ENCODE measurements at regions not wholly inside any gene's neighbourhood (a gene's known extent, or its start where the extent isn't known, plus 50 kb on each side); places are given as distances from the start of the nearest gene placed in this dataset.

GRCh38 chr5:33088176-33088575, 352.6 kb upstream of the TARS1 start:
- intact Hi-C loops (cut with micrococcal nuclease), result no loop called here
- no peaks in the 10 kb centered on the region for H4K20me1 ChIP-seq (replicated peaks; ENCODE audit: control insufficient read depth, extremely low read depth, insufficient read depth, low read length)
- H3K27ac ChIP-seq (ENCODE audit: insufficient read depth, low read depth, low read length), result no peak overlapping the region
- H2AFZ ChIP-seq (ENCODE audit: low read depth, low read length), result no peak overlapping the region
- H3K4me3 ChIP-seq (replicated peaks in 1 of 3; ENCODE audit: insufficient read depth in 1 of 3, low read depth in 1 of 3, low read length in 3 of 3), result no peak overlapping the region
- ChIA-PET POLR2A (no interaction called here), CTCF (no interaction called here)
- no peaks in the 10 kb centered on the region for H3K27me3 ChIP-seq (ENCODE audit: control insufficient read depth in 2 of 2, insufficient read depth in 2 of 2, low read length in 2 of 2)
- H3K79me2 ChIP-seq (ENCODE audit: control insufficient read depth, insufficient read depth, low read length), result no peaks in the 10 kb centered on the region
- H3K36me3 ChIP-seq (ENCODE audit: control insufficient read depth in 2 of 2, extremely low read depth in 1 of 2, insufficient read depth in 2 of 2, low read length in 2 of 2), result no peaks in the 10 kb centered on the region
- no peak for FAIRE-seq
- H3K4me1 ChIP-seq (ENCODE audit: control insufficient read depth, extremely low read depth, insufficient read depth, low read length), result no peaks in the 10 kb centered on the region
- dilution Hi-C loops (cut with MboI; ENCODE audit: extremely low pct_ligation_motif_present, low sequenced_read_pairs), result no loop called here
- no peaks in the 10 kb centered on the region for H3K9me3 ChIP-seq (replicated peaks; ENCODE audit: control insufficient read depth, insufficient read depth, low read length)
- DNase-seq (ENCODE audit: low read depth, low spot score), result no peak
- no TSS peak for BruUV-seq (replicated peaks)
- no peak overlapping the region for H3K4me2 ChIP-seq (ENCODE audit: insufficient read depth, low read length)
- no peak for TF ChIP-seq GATA2 (IDR thresholded peaks at IDR 0.05; ENCODE audit: insufficient read depth, insufficient read length, low read depth, low read length)
- TF ChIP-seq EZH2 (IDR thresholded peaks at IDR 0.05; ENCODE audit: borderline replicate concordance, low read depth, low read length, severe bottlenecking), result no peak
- TF ChIP-seq CTCF (IDR thresholded peaks at IDR 0.05; ENCODE audit: extremely low read depth in 1 of 2, insufficient read depth in 1 of 2, low read depth in 1 of 2, low read length in 2 of 2), result no peak
- no peak for TF ChIP-seq POLR2A (IDR thresholded peaks at IDR 0.05; ENCODE audit: low read depth, low read length)
- no peak for TF ChIP-seq MYC (IDR thresholded peaks at IDR 0.05; ENCODE audit: low read depth, low read length)
- TF ChIP-seq MAX (IDR thresholded peaks at IDR 0.05; ENCODE audit: insufficient read depth, insufficient read length), result no peak
- TF ChIP-seq FOS (IDR thresholded peaks at IDR 0.05; ENCODE audit: borderline replicate concordance, insufficient read depth, low read length), result no peak
- no peak for TF ChIP-seq POLR2AphosphoS5 (IDR thresholded peaks at IDR 0.05; ENCODE audit: insufficient read depth, low read depth, low read length)
- TF ChIP-seq JUN (IDR thresholded peaks at IDR 0.05; ENCODE audit: borderline replicate concordance, insufficient read depth, insufficient read length, low read depth), result no peak
- H3K9me1 ChIP-seq (replicated peaks; ENCODE audit: control insufficient read depth, extremely low read depth, insufficient read depth, low read length), result no peaks in the 10 kb centered on the region
- H3K9ac ChIP-seq (replicated peaks; ENCODE audit: extremely low read depth, insufficient read depth, low read length), result no peak overlapping the region

All from endothelial cell of umbilical vein (primary cell).